BJ (cell line): ENCODE measurements at regions not wholly inside any gene's neighbourhood (a gene's known extent, or its start where the extent isn't known, plus 50 kb on each side); places are given as distances from the start of the nearest gene placed in this dataset.
"Not testable (repeated sequence)": the region's sequence is repeated elsewhere in the genome, so short reads cannot be mapped to it uniquely, and the experiment has no call there.

Experiments used
- CTCF ChIA-PET: fragments of 350-600 bp; formaldehyde crosslinking; extraction: SDS; loops from one replicate; lab custom pipeline; 2021; ENCODE audit warnings: antibody characterized with exemption, inconsistent platforms; lab: Yijun Ruan, JAX
- POLR2A ChIA-PET: fragments of 300-600 bp; sonication (Branson Sonifier 250); formaldehyde crosslinking; extraction: SDS; loops from one replicate; lab custom pipeline; 2021; ENCODE audit warnings: antibody characterized with exemption; lab: Charles Lee
- DNase-seq: peaks from one replicate; pipeline ENCODE4 v3.0.0-alpha.2; 2011; ENCODE audit warnings: low read depth
- H3K27me3 ChIP-seq: 2 replicates; pipeline ENCODE4 v1.6.0; 2011; ENCODE audit warnings: low read length; ENCODE audit not compliant: control insufficient read depth, insufficient read depth
- H3K36me3 ChIP-seq: 2 replicates; pipeline ENCODE4 v1.5.1; 2011; ENCODE audit warnings: low read length; ENCODE audit not compliant: control insufficient read depth, insufficient read depth
- H3K4me3 ChIP-seq: 2 replicates; pipeline ENCODE4 v1.5.1; 2011; ENCODE audit warnings: low read depth, mild to moderate bottlenecking, control low read depth, low read length
- TF ChIP-seq, protein P1 (sequence below): IDR thresholded peaks from 2 replicates; pipeline ENCODE4 v1.5.1; 2011; ENCODE audit warnings: low read depth, mild to moderate bottlenecking, control low read depth, inconsistent platforms, low read length, moderate library complexity; ENCODE audit not compliant: insufficient read depth

DNA sequence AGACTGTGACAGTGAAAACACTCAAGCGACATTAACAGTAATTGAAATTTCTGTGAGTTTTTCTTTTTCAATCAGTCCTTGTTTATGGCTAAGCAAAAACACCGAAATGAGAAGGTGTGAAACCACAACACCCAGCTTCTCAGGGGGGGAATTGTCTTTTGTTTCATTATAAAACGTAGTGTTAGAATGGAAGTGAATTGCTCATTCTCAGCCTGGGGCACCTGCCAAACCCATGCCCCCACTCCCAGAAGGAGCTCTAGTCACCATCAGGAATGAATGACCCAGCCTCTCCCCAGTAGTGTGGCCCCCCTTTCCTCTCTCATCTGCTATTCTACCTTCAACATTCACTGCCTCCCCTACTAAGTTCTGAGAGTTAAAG lies 185.8 kb upstream of the CFAP20DC start:
- TF ChIP-seq, protein P1, sequence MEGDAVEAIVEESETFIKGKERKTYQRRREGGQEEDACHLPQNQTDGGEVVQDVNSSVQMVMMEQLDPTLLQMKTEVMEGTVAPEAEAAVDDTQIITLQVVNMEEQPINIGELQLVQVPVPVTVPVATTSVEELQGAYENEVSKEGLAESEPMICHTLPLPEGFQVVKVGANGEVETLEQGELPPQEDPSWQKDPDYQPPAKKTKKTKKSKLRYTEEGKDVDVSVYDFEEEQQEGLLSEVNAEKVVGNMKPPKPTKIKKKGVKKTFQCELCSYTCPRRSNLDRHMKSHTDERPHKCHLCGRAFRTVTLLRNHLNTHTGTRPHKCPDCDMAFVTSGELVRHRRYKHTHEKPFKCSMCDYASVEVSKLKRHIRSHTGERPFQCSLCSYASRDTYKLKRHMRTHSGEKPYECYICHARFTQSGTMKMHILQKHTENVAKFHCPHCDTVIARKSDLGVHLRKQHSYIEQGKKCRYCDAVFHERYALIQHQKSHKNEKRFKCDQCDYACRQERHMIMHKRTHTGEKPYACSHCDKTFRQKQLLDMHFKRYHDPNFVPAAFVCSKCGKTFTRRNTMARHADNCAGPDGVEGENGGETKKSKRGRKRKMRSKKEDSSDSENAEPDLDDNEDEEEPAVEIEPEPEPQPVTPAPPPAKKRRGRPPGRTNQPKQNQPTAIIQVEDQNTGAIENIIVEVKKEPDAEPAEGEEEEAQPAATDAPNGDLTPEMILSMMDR, result no peak

DNA sequence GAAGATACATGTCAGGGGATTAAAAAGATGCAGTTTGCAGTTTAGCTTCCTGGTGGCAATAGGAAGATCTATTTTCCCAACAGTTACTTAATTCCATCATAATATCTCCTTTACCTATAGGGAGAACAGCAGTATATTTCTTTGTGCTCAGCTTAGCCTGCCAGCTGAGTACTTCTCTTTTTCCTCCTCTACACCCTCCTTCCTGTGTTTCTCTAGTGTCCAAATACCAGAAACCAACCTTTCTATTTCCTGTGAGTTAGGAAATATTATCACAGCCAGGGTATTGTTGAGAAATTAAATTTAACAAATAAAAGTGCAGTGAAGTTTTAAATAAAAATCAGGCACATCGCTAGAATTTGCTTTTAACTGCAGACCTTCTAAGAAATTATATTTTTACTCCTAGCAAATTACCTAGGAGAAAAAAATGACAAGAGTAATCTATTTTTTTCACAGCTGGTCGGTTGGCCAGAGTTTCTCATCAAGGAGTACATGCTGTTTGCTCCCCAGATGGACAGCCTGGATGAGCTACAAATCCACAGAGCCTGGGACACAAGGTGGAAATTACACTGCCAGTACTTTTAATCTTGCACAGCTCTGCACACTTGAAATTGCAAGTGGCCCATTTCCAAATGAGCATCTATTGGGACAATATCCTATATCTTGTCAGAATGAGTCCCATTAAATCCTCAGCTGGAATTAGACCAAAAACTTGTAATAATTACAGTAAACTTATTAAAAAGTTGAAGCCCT lies 185.2 kb upstream of the CFAP20DC start:
- CTCF ChIA-PET, result interaction anchor here (1.1 kb wide), 1 partner anchor 23 kb away, joined by 3 read pairs; no protein-coding TSS in a partner anchor
- Histone ChIP-seq H3K36me3 (no peaks in the 10 kb centered on the region), H3K4me3 (no peak overlapping the region), H3K27me3 (no peaks in the 10 kb centered on the region)
- POLR2A ChIA-PET, result no interaction called here
- TF ChIP-seq, protein P1, result no peak
- DNase-seq, result no peak

More for the DNA sequence above, 185.8 kb upstream of the CFAP20DC start:
- CTCF ChIA-PET, result no interaction called here
- no peaks in the 10 kb centered on the region for H3K27me3 ChIP-seq
- H3K36me3 ChIP-seq, result no peaks in the 10 kb centered on the region
- no peak for DNase-seq
- POLR2A ChIA-PET, result no interaction called here
- no peak overlapping the region for H3K4me3 ChIP-seq

DNA sequence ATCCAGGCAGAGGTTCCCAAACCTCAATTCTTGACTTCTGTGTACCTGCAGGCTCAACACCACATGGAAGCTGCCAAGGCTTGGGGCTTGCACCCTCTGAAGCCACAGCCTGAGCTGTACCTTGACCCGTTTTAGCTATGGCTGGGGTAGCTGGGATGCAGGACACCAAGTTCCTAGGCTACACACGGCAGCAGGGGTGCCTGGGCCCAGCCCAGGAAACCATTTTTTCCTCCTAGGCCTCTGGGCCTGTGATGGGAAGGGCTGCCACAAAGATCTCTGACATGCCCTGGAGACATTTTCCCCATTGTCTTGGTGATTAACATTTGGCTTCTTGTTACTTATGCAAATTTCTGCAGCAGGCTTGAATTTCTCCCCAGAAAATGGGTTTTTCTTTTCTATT lies 180.6 kb upstream of the CFAP20DC start:
- H3K4me3 ChIP-seq, result not testable (repeated sequence)

DNA sequence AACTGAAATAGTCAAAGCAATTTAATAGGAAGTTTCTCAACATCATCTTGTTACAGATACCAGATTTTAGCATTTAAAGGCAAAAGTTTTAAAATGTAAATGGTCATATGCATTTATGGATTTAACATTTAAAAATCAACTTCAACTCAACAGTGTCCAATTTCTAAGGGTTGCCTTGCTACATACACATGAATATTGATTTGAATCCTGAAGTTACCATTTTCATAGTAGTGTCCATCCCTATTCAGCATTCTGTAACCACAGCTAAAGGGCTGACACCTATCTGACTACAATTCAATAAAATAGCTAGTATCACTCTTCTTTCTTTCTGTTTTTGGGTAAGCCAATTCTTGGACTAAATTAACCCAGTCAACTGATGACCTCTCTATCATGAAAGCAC lies 164.0 kb upstream of the CFAP20DC start:
- no peak for DNase-seq
- ChIA-PET CTCF (interaction anchor here (0.8 to 1.4 kb wide), 2 partner anchors 55 to 644 kb away, joined by 3 read pairs; no protein-coding TSS in a partner anchor), POLR2A (no interaction called here)
- Histone ChIP-seq H3K36me3 (no peaks in the 10 kb centered on the region), H3K27me3 (no peaks in the 10 kb centered on the region), H3K4me3 (no peak overlapping the region)
- TF ChIP-seq, protein P1, result no peak

More for the DNA sequence above, 180.6 kb upstream of the CFAP20DC start:
- H3K27me3 ChIP-seq, POLR2A ChIA-PET, CTCF ChIA-PET, DNase-seq, H3K36me3 ChIP-seq: not testable (repeated sequence)

DNA sequence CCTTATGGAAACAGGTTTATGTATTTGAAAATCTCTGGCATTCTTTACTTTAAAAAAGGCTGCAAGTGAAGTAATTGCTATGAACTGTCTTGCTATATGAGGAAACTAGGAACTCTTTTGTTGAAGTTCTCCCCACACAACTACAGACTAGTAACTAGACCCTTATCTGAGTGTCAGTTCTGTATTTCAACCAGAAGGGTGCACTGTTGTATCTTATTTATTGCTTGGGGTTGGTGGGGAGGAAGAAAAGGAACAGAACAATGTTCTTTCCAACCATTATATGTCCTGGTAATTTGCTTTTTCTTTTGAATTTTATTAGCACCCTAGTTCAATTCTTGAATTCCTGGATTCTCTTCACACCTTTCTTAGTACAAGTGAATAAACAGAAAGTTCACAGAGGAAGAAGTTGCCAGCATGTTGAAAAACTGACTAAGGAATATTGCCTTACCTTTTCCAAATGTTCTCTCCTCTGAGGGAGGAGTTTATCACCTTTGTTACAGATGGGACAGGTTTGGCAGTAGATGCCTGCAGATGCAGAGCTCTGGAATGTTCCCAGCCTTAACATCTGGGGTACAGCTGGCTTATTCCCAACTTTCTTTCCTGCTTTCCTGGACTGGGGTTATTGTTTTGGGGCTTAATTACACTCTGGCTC lies 162.4 kb upstream of the CFAP20DC start:
- no peak for DNase-seq
- ChIA-PET POLR2A (no interaction called here), CTCF (interaction anchor here (0.6 to 1.5 kb wide), 15 partner anchors 9 to 647 kb away, joined by 3 to 6 read pairs (median 3); no protein-coding TSS in a partner anchor)
- TF ChIP-seq, protein P1, result peak; percentile 62
- no peaks in the 10 kb centered on the region for H3K36me3 ChIP-seq
- H3K27me3 ChIP-seq, result no peaks in the 10 kb centered on the region
- no peak overlapping the region for H3K4me3 ChIP-seq
